Astrocyte (in vitro differentiated cells and primary cell): ENCODE measurements at regions not wholly inside any gene's neighbourhood (a gene's known extent, or its start where the extent isn't known, plus 50 kb on each side); places are given as distances from the start of the nearest gene placed in this dataset.

ENCODE experiments used
- DNase-seq: peaks from one replicate; pipeline ENCODE4 v3.0.0-alpha.2; 2010; ENCODE audit warnings: low read depth
- FAIRE-seq: peaks from 2 replicates; lab custom pipeline; 2011; peaks lifted over from hg19 to GRCh38; lab: Jason Lieb, UNC
- H2AFZ ChIP-seq: 2 replicates; pipeline ENCODE4 v1.6.0; 2012; ENCODE audit warnings: low read depth, low read length, inconsistent platforms
- H3K27ac ChIP-seq: 2 replicates; pipeline ENCODE4 v1.5.1; 2011; ENCODE audit warnings: low read depth, low read length, inconsistent platforms
- H3K27me3 ChIP-seq: 2 replicates; pipeline ENCODE4 v1.6.0; 2011; ENCODE audit warnings: low read length, inconsistent platforms; ENCODE audit not compliant: insufficient read depth
- H3K36me3 ChIP-seq: 2 replicates; pipeline ENCODE4 v1.5.1; 2011; ENCODE audit warnings: low read length, inconsistent platforms; ENCODE audit not compliant: insufficient read depth
- H3K4me1 ChIP-seq: 2 replicates; pipeline ENCODE4 v1.5.1; 2011; ENCODE audit warnings: low read length, inconsistent platforms; ENCODE audit not compliant: insufficient read depth
- H3K4me2 ChIP-seq: 2 replicates; pipeline ENCODE4 v1.6.0; 2012; ENCODE audit warnings: low read length, inconsistent platforms
- H3K4me3 ChIP-seq: 2 replicates; pipeline ENCODE4 v1.5.1; 2011; ENCODE audit warnings: low read depth, mild to moderate bottlenecking, low read length, inconsistent platforms; ENCODE audit not compliant: insufficient read depth
- H3K79me2 ChIP-seq: 2 replicates; pipeline ENCODE4 v1.6.0; 2012; ENCODE audit warnings: mild to moderate bottlenecking, low read length, inconsistent platforms; ENCODE audit not compliant: insufficient read depth
- H3K9ac ChIP-seq: 2 replicates; pipeline ENCODE4 v1.6.0; 2012; ENCODE audit warnings: mild to moderate bottlenecking, low read length, inconsistent platforms
- H3K9me3 ChIP-seq: 2 replicates; pipeline ENCODE4 v1.5.1; 2012; ENCODE audit warnings: low read depth, mild to moderate bottlenecking, low read length, inconsistent platforms; ENCODE audit not compliant: insufficient read depth
- H4K20me1 ChIP-seq: 2 replicates; pipeline ENCODE4 v1.6.0; 2012; ENCODE audit warnings: low read length, inconsistent platforms; ENCODE audit not compliant: insufficient read depth
- H3K27ac Mint-ChIP-seq: one replicate; pipeline ENCODE4 v1.8.0; 2021; ENCODE audit warnings: mild to moderate bottlenecking, mixed read lengths; ENCODE audit not compliant: unreplicated experiment
- H3K27me3 Mint-ChIP-seq: one replicate; pipeline ENCODE4 v1.8.0; 2021; ENCODE audit warnings: low read depth, mixed read lengths; ENCODE audit not compliant: unreplicated experiment
- H3K36me3 Mint-ChIP-seq: one replicate; pipeline ENCODE4 v1.8.0; 2021; ENCODE audit warnings: low read depth, mixed read lengths; ENCODE audit not compliant: unreplicated experiment
- H3K4me1 Mint-ChIP-seq: one replicate; pipeline ENCODE4 v1.8.0; 2021; ENCODE audit warnings: low read depth, mixed read lengths; ENCODE audit not compliant: unreplicated experiment
- H3K4me3 Mint-ChIP-seq: one replicate; pipeline ENCODE4 v1.8.0; 2021; ENCODE audit warnings: mild to moderate bottlenecking, moderate library complexity, mixed read lengths; ENCODE audit not compliant: unreplicated experiment
- H3K9me3 Mint-ChIP-seq: one replicate; pipeline ENCODE4 v1.8.0; 2021; ENCODE audit warnings: mild to moderate bottlenecking, mixed read lengths; ENCODE audit not compliant: unreplicated experiment
- CTCF ChIP-seq: IDR thresholded peaks from 2 replicates; pipeline ENCODE4 v1.5.1; 2011; ENCODE audit warnings: low read depth, mild to moderate bottlenecking, inconsistent platforms, low read length, moderate library complexity; ENCODE audit not compliant: insufficient read depth
- EZH2 ChIP-seq: IDR thresholded peaks from 2 replicates; pipeline ENCODE4 v1.6.1; 2012; ENCODE audit warnings: mild to moderate bottlenecking, low read length, inconsistent platforms; ENCODE audit not compliant: insufficient read depth

- peaks cover 6% of the 10 kb centered on the region for H3K36me3 Mint-ChIP-seq
- Histone ChIP-seq H3K4me2 (no peak overlapping the region), H3K4me3 (no peak overlapping the region), H2AFZ (no peak overlapping the region), H3K36me3 (no peaks in the 10 kb centered on the region), H3K27me3 (no peaks in the 10 kb centered on the region), H3K79me2 (no peaks in the 10 kb centered on the region), H4K20me1 (no peaks in the 10 kb centered on the region), H3K9ac (no peak overlapping the region), H3K4me1 (peaks cover 10% of the 10 kb centered on the region), H3K27ac (no peak overlapping the region), H3K9me3 (peaks cover 7% of the 10 kb centered on the region)
- H3K27me3 Mint-ChIP-seq: no peaks in the 10 kb centered on the region
- H3K4me3 Mint-ChIP-seq: no peak overlapping the region
- TF ChIP-seq EZH2 (no peak), CTCF (no peak)
- H3K4me1 Mint-ChIP-seq: peaks cover 6% of the 10 kb centered on the region
- DNase-seq (no peak), FAIRE-seq (no peak)
- no peak overlapping the region for H3K27ac Mint-ChIP-seq
- peaks cover 21% of the 10 kb centered on the region for H3K9me3 Mint-ChIP-seq
These were observed 78.9 kb upstream of the ZNF280D start for GRCh38 chr15:56812221-56812620.

GRCh38 chr15:56811586-56811985 is 78.3 kb upstream of the ZNF280D start:
- Histone ChIP-seq H2AFZ (no peak overlapping the region), H3K4me3 (no peak overlapping the region), H3K9ac (no peak overlapping the region), H3K9me3 (peaks cover 7% of the 10 kb centered on the region), H3K36me3 (no peaks in the 10 kb centered on the region), H3K27me3 (no peaks in the 10 kb centered on the region), H3K27ac (no peak overlapping the region), H3K4me2 (no peak overlapping the region), H3K4me1 (peaks cover 4% of the 10 kb centered on the region), H4K20me1 (no peaks in the 10 kb centered on the region), H3K79me2 (no peaks in the 10 kb centered on the region)
- Mint-ChIP-seq H3K27ac (no peak overlapping the region), H3K4me1 (no peaks in the 10 kb centered on the region), H3K4me3 (no peak overlapping the region), H3K9me3 (peaks cover 23% of the 10 kb centered on the region), H3K36me3 (peaks cover 6% of the 10 kb centered on the region), H3K27me3 (no peaks in the 10 kb centered on the region)
- DNase-seq (no peak), FAIRE-seq (no peak)
- TF ChIP-seq EZH2 (no peak), CTCF (no peak)

DNA sequence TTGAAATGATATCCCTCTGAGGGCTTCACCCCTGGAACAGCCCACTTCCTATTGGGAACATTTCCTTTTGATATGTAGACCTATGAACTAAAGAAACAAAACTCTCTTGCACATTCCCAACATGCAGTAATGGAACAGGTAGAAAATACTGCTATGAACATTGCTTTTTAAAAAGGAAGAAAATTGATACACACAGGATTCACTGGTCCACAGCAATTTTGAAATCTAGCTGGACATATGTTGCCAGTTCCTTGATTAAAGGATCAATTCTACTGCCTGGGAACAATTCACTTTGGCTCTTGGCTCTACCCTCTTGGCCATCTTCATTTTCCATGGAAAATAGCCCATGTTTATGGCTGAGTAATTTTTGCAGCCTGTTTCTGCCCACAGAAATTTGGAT is 74.9 kb upstream of the ZNF280D start:
- Mint-ChIP-seq H3K4me3 (no peak overlapping the region), H3K27me3 (no peaks in the 10 kb centered on the region), H3K36me3 (peaks cover 6% of the 10 kb centered on the region), H3K27ac (no peak overlapping the region), H3K4me1 (peaks cover 11% of the 10 kb centered on the region), H3K9me3 (peaks cover 23% of the 10 kb centered on the region)
- Histone ChIP-seq H4K20me1 (no peaks in the 10 kb centered on the region), H3K27ac (no peak overlapping the region), H3K9me3 (peaks cover 7% of the 10 kb centered on the region), H3K79me2 (no peaks in the 10 kb centered on the region), H2AFZ (no peak overlapping the region), H3K4me2 (no peak overlapping the region), H3K36me3 (no peaks in the 10 kb centered on the region), H3K9ac (no peak overlapping the region), H3K4me1 (peaks cover 19% of the 10 kb centered on the region), H3K27me3 (no peaks in the 10 kb centered on the region), H3K4me3 (no peak overlapping the region)
- TF ChIP-seq EZH2 (no peak), CTCF (no peak)
- DNase-seq (no peak), FAIRE-seq (no peak)
